GM12878 (cell line): ENCODE measurements at regions not wholly inside any gene's neighbourhood (a gene's known extent, or its start where the extent isn't known, plus 50 kb on each side); places are given as distances from the start of the nearest gene placed in this dataset.

ENCODE experiments used
- ATAC-seq: fragments of 200-7000 bp; cut with Tn5 transposase; 3 replicates; pipeline ENCODE4 v1.9.1; 2020; ENCODE audit warnings: mild to moderate bottlenecking, moderate library complexity
- BruUV-seq: library from RNA; stranded (reverse); fragments of 400-500 nt; replicated peaks from 2 replicates; lab custom pipeline; 2021; lab: Mats Ljungman, UMichigan
- CTCF ChIA-PET: fragments of 300-600 bp; sonication (Branson Sonifier 250); formaldehyde crosslinking; extraction: SDS; loops from one replicate; lab custom pipeline; 2021; ENCODE audit warnings: inconsistent platforms; lab: Yijun Ruan, JAX
- POLR2A ChIA-PET: fragments of 350-600 bp; formaldehyde crosslinking; extraction: SDS; loops from one replicate; lab custom pipeline; 2021; ENCODE audit warnings: inconsistent platforms; lab: Charles Lee
- RAD21 ChIA-PET: fragments of 300-600 bp; sonication (Branson Sonifier 250); formaldehyde crosslinking; loops from one replicate; lab custom pipeline; 2023; ENCODE audit warnings: antibody characterized with exemption; ENCODE audit not compliant: unreplicated experiment; lab: Charles Lee
- SMC1A ChIA-PET: fragments of 300-600 bp; sonication (Branson Sonifier 250); formaldehyde crosslinking; loops from one replicate; lab custom pipeline; 2023; ENCODE audit not compliant: unreplicated experiment, uncharacterized antibody; lab: Charles Lee
- DNase-seq: peaks from one replicate; pipeline ENCODE4 v3.0.0-alpha.2; 2011; ENCODE audit warnings: low read depth, low spot score
- FAIRE-seq: peaks from 3 replicates; lab custom pipeline; 2011; peaks lifted over from hg19 to GRCh38; lab: Jason Lieb, UNC
- H2AFZ ChIP-seq: 2 replicates; pipeline ENCODE4 v1.6.0; 2011; ENCODE audit warnings: low read depth, low read length, control low read depth; ENCODE audit not compliant: control insufficient read depth
- H3K27ac ChIP-seq: 2 replicates; pipeline ENCODE4 v1.5.1; 2011; ENCODE audit warnings: control low read depth; ENCODE audit not compliant: control insufficient read depth, insufficient read depth
- H3K27me3 ChIP-seq, 2 experiments: replicated peaks in 1 of 2; 2 replicates each; pipeline versions ENCODE4 v1.6.0 to v1.6.1; 2011; ENCODE audit warnings: low read length in 1 of 2; ENCODE audit not compliant: control insufficient read depth in 2 of 2, insufficient read depth in 2 of 2
- H3K36me3 ChIP-seq, 2 experiments: 2 replicates each; pipeline ENCODE4 v1.5.1; 2011; ENCODE audit warnings: low read length in 1 of 2; ENCODE audit not compliant: control insufficient read depth in 2 of 2, insufficient read depth in 2 of 2
- H3K4me1 ChIP-seq: 2 replicates; pipeline ENCODE4 v1.6.1; 2011; ENCODE audit warnings: mild to moderate bottlenecking, low read length, moderate library complexity, mixed read lengths; ENCODE audit not compliant: control insufficient read depth, insufficient read depth
- H3K4me2 ChIP-seq: 2 replicates; pipeline ENCODE4 v1.6.0; 2011; ENCODE audit warnings: control low read depth; ENCODE audit not compliant: control insufficient read depth, insufficient read depth
- H3K4me3 ChIP-seq: fragments of 200-600 bp; sonication (generic); 2 replicates; pipeline ENCODE4 v1.5.1; 2016
- H3K79me2 ChIP-seq: 2 replicates; pipeline ENCODE4 v1.6.0; 2011; ENCODE audit warnings: low read length; ENCODE audit not compliant: control insufficient read depth, insufficient read depth
- H3K9ac ChIP-seq: 2 replicates; pipeline ENCODE4 v1.8.0; 2011; ENCODE audit warnings: low read length, control low read depth, mixed read lengths; ENCODE audit not compliant: control insufficient read depth, insufficient read depth
- H3K9me3 ChIP-seq: replicated peaks from 3 replicates; pipeline ENCODE4 v1.5.1; 2011; ENCODE audit warnings: mild to moderate bottlenecking, low read length; ENCODE audit not compliant: control insufficient read depth, insufficient read depth
- H4K20me1 ChIP-seq: 2 replicates; pipeline ENCODE4 v1.6.0; 2011; ENCODE audit not compliant: control insufficient read depth, insufficient read depth
- BACH1 ChIP-seq: fragments of 450-650 bp; IDR thresholded peaks from 2 replicates; pipeline ENCODE4 v1.6.1; 2017; ENCODE audit warnings: mild to moderate bottlenecking, borderline replicate concordance
- DPF2 ChIP-seq: fragments of 450-650 bp; IDR thresholded peaks from 2 replicates; pipeline ENCODE4 v1.6.1; 2017; ENCODE audit warnings: mild to moderate bottlenecking
- ESRRA ChIP-seq: IDR thresholded peaks from 2 replicates; pipeline ENCODE4 v1.6.1; 2012; ENCODE audit warnings: mild to moderate bottlenecking, low read length, improper control_type of control experiment
- HCFC1 ChIP-seq: fragments of 150-350 bp; IDR thresholded peaks from 2 replicates; pipeline ENCODE4 v1.6.1; 2014; ENCODE audit warnings: low read length
- JUNB ChIP-seq: IDR thresholded peaks from 2 replicates; pipeline ENCODE4 v1.6.1; 2016; ENCODE audit warnings: antibody characterized with exemption, mild to moderate bottlenecking
- MYB ChIP-seq: fragments of 150-350 bp; IDR thresholded peaks from 2 replicates; pipeline ENCODE4 v1.6.1; 2014; ENCODE audit warnings: mild to moderate bottlenecking, low read depth, low read length, borderline replicate concordance
- SMAD5 ChIP-seq: IDR thresholded peaks from 2 replicates; pipeline ENCODE4 v1.6.1; 2016; ENCODE audit warnings: antibody characterized with exemption, low read depth
- TCF3 ChIP-seq: IDR thresholded peaks from 2 replicates; pipeline ENCODE4 v1.6.1; 2012; ENCODE audit warnings: low read depth, mild to moderate bottlenecking, low read length, borderline replicate concordance; ENCODE audit not compliant: insufficient read depth
- WGBS: methylation state at CpG from one replicate; pipeline ENCODE4 v1.1.6; 2016; ENCODE audit warnings: low lambda C conversion rate; ENCODE audit not compliant: insufficient replicate concordance, insufficient coverage; ENCODE audit errors: missing lambda C conversion rate; 5-methylcytosine and 5-hydroxymethylcytosine counted together
- in situ Hi-C: fragments of 300-500 bp; cut with MboI; formaldehyde crosslinking; loops from 9 replicates; pipeline ENCODE4 v1.14.3; 2018; ENCODE audit warnings: mixed read lengths
- intact Hi-C: fragments of 100-400 bp; cut with micrococcal nuclease; formaldehyde crosslinking; loops from one replicate; pipeline ENCODE4 v1.14.2; 2022; ENCODE audit not compliant: unreplicated experiment

- TF ChIP-seq TCF3 (no peak), SMAD5 (no peak), BACH1 (no peak), MYB (no peak), HCFC1 (no peak), DPF2 (no peak), ESRRA (no peak)
Observed at GRCh38 chr20:39094391-39094790, 132.2 kb downstream of the DHX35 start (continued).

GRCh38 chr20:39092733-39093410 is 130.7 kb downstream of the DHX35 start:
- FAIRE-seq (no peak), ATAC-seq (no peak), DNase-seq (no peak)
- ChIA-PET CTCF (interaction anchor here (1.6 kb wide), 1 partner anchor 19 kb away, joined by 4 read pairs; no protein-coding TSS in a partner anchor), POLR2A (no interaction called here), SMC1A (no interaction called here), RAD21 (no interaction called here)
- H3K27ac ChIP-seq, result no peak overlapping the region
- BruUV-seq, result no TSS peak
- WGBS, result 44% methylated on average over 3 of the region's 3 CpGs
- no peaks in the 10 kb centered on the region for H3K9me3 ChIP-seq
- H3K4me1 ChIP-seq, result no peaks in the 10 kb centered on the region
- H3K4me3 ChIP-seq, result no peak overlapping the region
- intact Hi-C loops, result no loop called here
- H3K4me2 ChIP-seq, result no peak overlapping the region
- H3K36me3 ChIP-seq, result no peaks in the 10 kb centered on the region
- H3K27me3 ChIP-seq, result peaks cover 2% of the 10 kb centered on the region in 2 experiments; a peak in 3 of 4 replicates
- in situ Hi-C loops, result no loop called here
- H3K9ac ChIP-seq, result no peak overlapping the region
- H4K20me1 ChIP-seq, result no peaks in the 10 kb centered on the region
- no peak for TF ChIP-seq JUNB
- H2AFZ ChIP-seq, result no peak overlapping the region
- no peaks in the 10 kb centered on the region for H3K79me2 ChIP-seq
